Ascending aorta (tissue), 2 donors: ENCODE measurements at regions not wholly inside any gene's neighbourhood (a gene's known extent, or its start where the extent isn't known, plus 50 kb on each side); places are given as distances from the start of the nearest gene placed in this dataset.

Experiments used
- DNase-seq, 2 donors: peaks; one replicate each; pipeline ENCODE4 v3.0.0-alpha.2; 2019; ENCODE audit warnings: low spot score in 2 of 2
- H3K27ac ChIP-seq, 2 donors: fragments of 200-600 bp; sonication (generic); one replicate each; pipeline ENCODE4 v1.5.1; 2016 to 2017; ENCODE audit warnings: mild to moderate bottlenecking in 1 of 2
- H3K27me3 ChIP-seq: fragments of 200-600 bp; sonication (generic); one replicate; pipeline ENCODE4 v1.5.1; 2017
- H3K36me3 ChIP-seq, 2 donors: fragments of 200-600 bp; sonication (generic); one replicate each; pipeline ENCODE4 v1.5.1; 2016
- H3K4me1 ChIP-seq, 2 donors: fragments of 200-600 bp; sonication (generic); one replicate each; pipeline ENCODE4 v1.5.1; 2016 to 2017; ENCODE audit warnings: mild to moderate bottlenecking in 1 of 2
- H3K4me3 ChIP-seq, 2 donors: fragments of 200-600 bp; sonication (generic); one replicate each; pipeline ENCODE4 v1.5.1; 2016 to 2017; ENCODE audit warnings: mild to moderate bottlenecking in 1 of 2
- H3K9me3 ChIP-seq, 2 donors: fragments of 200-600 bp; sonication (generic); one replicate each; pipeline ENCODE4 v1.5.1; 2016
- intact Hi-C: fragments of 100-400 bp; cut with DNase I; formaldehyde crosslinking; loops from one replicate; pipeline ENCODE4 v1.15.1; 2023
- TF ChIP-seq, protein P1 (sequence below), 3 experiments: fragments of 200-600 bp in 2 of 3; fragments of 450-650 bp in 1 of 3; sonication (generic) in 2 of 3; IDR thresholded peaks; one replicate each; pipeline ENCODE4 v1.5.1; 2016 to 2019; ENCODE audit warnings: antibody characterized with exemption in 3 of 3, mild to moderate bottlenecking in 1 of 3, moderate library complexity in 1 of 3

- Histone ChIP-seq H3K4me1 (peaks cover 0 to 2% of the 10 kb centered on the region in 2 donors), H3K9me3 (no peaks in the 10 kb centered on the region), H3K27me3 (no peaks in the 10 kb centered on the region), H3K27ac (no peak overlapping the region), H3K36me3 (no peaks in the 10 kb centered on the region), H3K4me3 (no peak overlapping the region)
- no peak for DNase-seq
- TF ChIP-seq, protein P1, sequence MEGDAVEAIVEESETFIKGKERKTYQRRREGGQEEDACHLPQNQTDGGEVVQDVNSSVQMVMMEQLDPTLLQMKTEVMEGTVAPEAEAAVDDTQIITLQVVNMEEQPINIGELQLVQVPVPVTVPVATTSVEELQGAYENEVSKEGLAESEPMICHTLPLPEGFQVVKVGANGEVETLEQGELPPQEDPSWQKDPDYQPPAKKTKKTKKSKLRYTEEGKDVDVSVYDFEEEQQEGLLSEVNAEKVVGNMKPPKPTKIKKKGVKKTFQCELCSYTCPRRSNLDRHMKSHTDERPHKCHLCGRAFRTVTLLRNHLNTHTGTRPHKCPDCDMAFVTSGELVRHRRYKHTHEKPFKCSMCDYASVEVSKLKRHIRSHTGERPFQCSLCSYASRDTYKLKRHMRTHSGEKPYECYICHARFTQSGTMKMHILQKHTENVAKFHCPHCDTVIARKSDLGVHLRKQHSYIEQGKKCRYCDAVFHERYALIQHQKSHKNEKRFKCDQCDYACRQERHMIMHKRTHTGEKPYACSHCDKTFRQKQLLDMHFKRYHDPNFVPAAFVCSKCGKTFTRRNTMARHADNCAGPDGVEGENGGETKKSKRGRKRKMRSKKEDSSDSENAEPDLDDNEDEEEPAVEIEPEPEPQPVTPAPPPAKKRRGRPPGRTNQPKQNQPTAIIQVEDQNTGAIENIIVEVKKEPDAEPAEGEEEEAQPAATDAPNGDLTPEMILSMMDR (IDR thresholded peaks at IDR 0.05) = no peak
- intact Hi-C loops = loop anchor here (10.0 kb wide), 1 partner anchor 1042 kb away; no protein-coding TSS in a partner anchor
These were observed 162.9 kb downstream of the PLPP3 start for GRCh38 chr1:56416495-56416894.

- no peaks in the 10 kb centered on the region for H3K9me3 ChIP-seq
- no peaks in the 10 kb centered on the region for H3K27me3 ChIP-seq
- DNase-seq = no peak
- H3K36me3 ChIP-seq = no peaks in the 10 kb centered on the region
- H3K4me3 ChIP-seq = no peak overlapping the region
- TF ChIP-seq, protein P1 (IDR thresholded peaks at IDR 0.05) = no peak
- peaks cover 0 to 2% of the 10 kb centered on the region in 2 donors for H3K4me1 ChIP-seq
- no peak overlapping the region for H3K27ac ChIP-seq
- intact Hi-C loops = loop anchor here (10.0 kb wide), 1 partner anchor 1041 kb away; no protein-coding TSS in a partner anchor
These were observed 163.6 kb downstream of the PLPP3 start for GRCh38 chr1:56415720-56416119.

- Histone ChIP-seq H3K9me3 (no peaks in the 10 kb centered on the region), H3K27ac (no peak overlapping the region), H3K4me3 (no peak overlapping the region), H3K36me3 (no peaks in the 10 kb centered on the region), H3K4me1 (peaks cover 0 to 2% of the 10 kb centered on the region in 2 donors), H3K27me3 (no peaks in the 10 kb centered on the region)
- TF ChIP-seq, protein P1 (IDR thresholded peaks at IDR 0.05) = no peak
- intact Hi-C loops = loop anchor here (10.0 kb wide), 1 partner anchor 1040 kb away; no protein-coding TSS in a partner anchor
- DNase-seq = no peak
These were observed 164.1 kb downstream of the PLPP3 start for GRCh38 chr1:56415258-56415657.

DNA sequence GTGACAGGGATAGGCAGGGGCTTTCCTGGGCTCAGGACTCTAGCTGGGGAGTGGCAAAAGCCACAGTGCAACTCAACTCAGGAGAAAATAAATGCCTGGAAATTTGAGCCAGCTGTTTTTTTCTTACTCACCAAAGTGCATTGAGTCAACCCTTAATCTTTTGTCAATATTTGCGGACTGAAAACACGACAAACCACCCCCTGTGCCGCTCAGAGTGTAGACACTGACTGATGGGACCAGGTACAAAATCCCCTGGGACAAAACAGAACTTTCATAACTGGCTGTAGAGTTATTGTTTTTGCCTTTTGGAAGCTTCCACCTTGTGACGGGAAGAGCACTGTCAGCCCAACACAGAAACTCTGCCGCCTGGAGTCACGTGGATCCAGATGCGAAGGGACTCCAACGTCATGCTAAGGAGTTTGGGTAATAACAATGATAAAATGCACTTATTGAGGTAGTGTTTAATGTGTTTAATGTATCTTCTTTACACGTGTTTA lies 164.6 kb downstream of the PLPP3 start:
- H3K4me1 ChIP-seq = peaks cover 0 to 2% of the 10 kb centered on the region in 2 donors
- no peak overlapping the region for H3K27ac ChIP-seq
- no peak overlapping the region for H3K4me3 ChIP-seq
- intact Hi-C loops = loop anchor here (10.0 kb wide), 1 partner anchor 1040 kb away; no protein-coding TSS in a partner anchor
- no peaks in the 10 kb centered on the region for H3K9me3 ChIP-seq
- H3K36me3 ChIP-seq = no peaks in the 10 kb centered on the region
- DNase-seq = no peak
- no peaks in the 10 kb centered on the region for H3K27me3 ChIP-seq
- TF ChIP-seq, protein P1 (IDR thresholded peaks at IDR 0.05) = no peak

DNA sequence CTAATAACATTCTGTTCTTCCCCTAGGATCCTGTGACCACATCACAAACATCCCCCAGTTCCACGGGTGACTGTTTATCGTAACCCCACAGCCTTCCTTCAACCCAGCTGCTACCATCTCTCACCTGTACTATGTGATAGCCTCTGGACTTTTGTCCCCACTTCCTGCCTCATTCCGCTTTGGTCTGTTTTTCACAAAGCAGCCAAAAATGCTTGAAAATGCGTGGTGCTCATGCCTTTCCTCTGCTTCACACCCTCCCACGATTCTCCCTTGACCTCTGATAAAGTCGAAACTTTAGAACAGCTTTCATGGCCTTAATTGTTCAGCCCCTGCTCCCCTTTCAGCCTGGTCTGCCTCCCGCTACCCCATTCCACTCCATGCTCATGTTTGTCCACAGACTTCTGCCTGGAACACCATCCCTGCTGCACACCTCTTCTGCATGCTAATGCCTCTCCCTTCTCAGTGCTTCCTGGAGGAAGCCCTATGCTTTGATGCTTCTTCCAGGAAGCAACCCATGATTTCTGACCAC lies 165.6 kb downstream of the PLPP3 start:
- H3K4me3 ChIP-seq = no peak overlapping the region
- intact Hi-C loops = loop anchor here (10.0 kb wide), 1 partner anchor 1039 kb away; no protein-coding TSS in a partner anchor
- no peak overlapping the region for H3K27ac ChIP-seq
- H3K4me1 ChIP-seq = peaks cover 0 to 2% of the 10 kb centered on the region in 2 donors
- H3K27me3 ChIP-seq = no peaks in the 10 kb centered on the region
- no peak for DNase-seq
- H3K36me3 ChIP-seq = no peaks in the 10 kb centered on the region
- H3K9me3 ChIP-seq = no peaks in the 10 kb centered on the region
- TF ChIP-seq, protein P1 (IDR thresholded peaks at IDR 0.05) = no peak
